ENCODE measurements at regions not wholly inside any gene's neighbourhood (a gene's known extent, or its start where the extent isn't known, plus 50 kb on each side); places are given as distances from the start of the nearest gene placed in this dataset.
"Not testable (repeated sequence)": the region's sequence is repeated elsewhere in the genome, so short reads cannot be mapped to it uniquely, and the experiment has no call there.

- DNase-seq: no peak
Measured at GRCh38 chr3:20700714-20701113, 514.7 kb upstream of the SGO1 start.

- no peak for DNase-seq
Measured at GRCh38 chr3:20698896-20699295, 512.9 kb upstream of the SGO1 start.

GRCh38 chr3:20696388-20697150 lies 510.6 kb upstream of the SGO1 start:
- no peak for DNase-seq

GRCh38 chr3:20692675-20693074 lies 506.7 kb upstream of the SGO1 start:
- DNase-seq: no peak

GRCh38 chr3:20683910-20684309 lies 497.9 kb upstream of the SGO1 start:
- DNase-seq: no peak

GRCh38 chr3:20682573-20682972 lies 496.6 kb upstream of the SGO1 start:
- no peak for DNase-seq

GRCh38 chr3:20680990-20681628 lies 495.1 kb upstream of the SGO1 start:
- no peak for DNase-seq

- DNase-seq: no peak
Measured at GRCh38 chr3:20673866-20674265, 487.9 kb upstream of the SGO1 start.

GRCh38 chr3:20669675-20670074 lies 483.7 kb upstream of the SGO1 start:
- DNase-seq: no peak

GRCh38 chr3:20669184-20669583 lies 483.2 kb upstream of the SGO1 start:
- no peak for DNase-seq

GRCh38 chr3:20668411-20668810 lies 482.4 kb upstream of the SGO1 start:
- DNase-seq: no peak

- no peak for DNase-seq
Measured at GRCh38 chr3:20666091-20666490, 480.1 kb upstream of the SGO1 start.

GRCh38 chr3:20658491-20658890 lies 472.5 kb upstream of the SGO1 start:
- no peak for DNase-seq

- DNase-seq: no peak
Measured at GRCh38 chr3:20657560-20657959, 471.6 kb upstream of the SGO1 start.

- no peak for DNase-seq
Measured at GRCh38 chr3:20652231-20652986, 466.4 kb upstream of the SGO1 start.

- DNase-seq: no peak
Measured at GRCh38 chr3:20648921-20649381, 462.9 kb upstream of the SGO1 start.

- DNase-seq: no peak
Measured at GRCh38 chr3:20648294-20648693, 462.3 kb upstream of the SGO1 start.

- DNase-seq: no peak
Measured at GRCh38 chr3:20646425-20646824, 460.4 kb upstream of the SGO1 start.

GRCh38 chr3:20645340-20645739 lies 459.3 kb upstream of the SGO1 start:
- no peak for DNase-seq

GRCh38 chr3:20637729-20638128 lies 451.7 kb upstream of the SGO1 start:
- DNase-seq: no peak

- DNase-seq: no peak
Measured at GRCh38 chr3:20622304-20622703, 436.3 kb upstream of the SGO1 start.

- DNase-seq: not testable (repeated sequence)
Measured at GRCh38 chr3:20618621-20619020, 432.6 kb upstream of the SGO1 start.

GRCh38 chr3:20618181-20618580 lies 432.2 kb upstream of the SGO1 start:
- not testable (repeated sequence) for DNase-seq

GRCh38 chr3:20615982-20616381 lies 430.0 kb upstream of the SGO1 start:
- not testable (repeated sequence) for DNase-seq

Measured in stimulated activated CD4-positive, alpha-beta T cell treated with anti-CD3 and anti-CD28 coated beads, Interleukin-4, amount 100 ng/mL, for 24 hours (primary cell).